ENCODE measurements at regions not wholly inside any gene's neighbourhood (a gene's known extent, or its start where the extent isn't known, plus 50 kb on each side); places are given as distances from the start of the nearest gene placed in this dataset.

- H3K36me3 Mint-ChIP-seq (ENCODE audit: low read depth) = no peaks in the 10 kb centered on the region
- no peaks in the 10 kb centered on the region for H3K9me3 Mint-ChIP-seq
- no peak overlapping the region for H3K4me3 Mint-ChIP-seq
- no peak for DNase-seq
- H3K4me1 Mint-ChIP-seq = no peaks in the 10 kb centered on the region
- H3K27ac Mint-ChIP-seq = no peak overlapping the region
- H3K27me3 Mint-ChIP-seq = no peaks in the 10 kb centered on the region
- CTCF ChIA-PET = no interaction called here
- POLR2A ChIA-PET = no interaction called here
These were observed 306.7 kb downstream of the PIK3C3 start for GRCh38 chr18:42261731-42262130.

GRCh38 chr18:42264497-42264896 is 309.5 kb downstream of the PIK3C3 start:
- POLR2A ChIA-PET = no interaction called here
- no peak overlapping the region for H3K4me3 Mint-ChIP-seq
- H3K27ac Mint-ChIP-seq = no peak overlapping the region
- no peaks in the 10 kb centered on the region for H3K36me3 Mint-ChIP-seq (ENCODE audit: low read depth)
- no peaks in the 10 kb centered on the region for H3K4me1 Mint-ChIP-seq
- H3K27me3 Mint-ChIP-seq = no peaks in the 10 kb centered on the region
- DNase-seq = no peak
- no peaks in the 10 kb centered on the region for H3K9me3 Mint-ChIP-seq
- CTCF ChIA-PET = no interaction called here

- Mint-ChIP-seq H3K4me1 (no peaks in the 10 kb centered on the region), H3K4me3 (no peak overlapping the region), H3K9me3 (no peaks in the 10 kb centered on the region), H3K27ac (no peak overlapping the region), H3K36me3 (ENCODE audit: low read depth) (no peaks in the 10 kb centered on the region), H3K27me3 (no peaks in the 10 kb centered on the region)
- no peak for DNase-seq
- CTCF ChIA-PET = no interaction called here
- POLR2A ChIA-PET = no interaction called here
These were observed 313.2 kb downstream of the PIK3C3 start for GRCh38 chr18:42268186-42268725.

GRCh38 chr18:42268798-42269197 is 313.8 kb downstream of the PIK3C3 start:
- no peaks in the 10 kb centered on the region for H3K36me3 Mint-ChIP-seq (ENCODE audit: low read depth)
- no peak for DNase-seq
- no peaks in the 10 kb centered on the region for H3K9me3 Mint-ChIP-seq
- POLR2A ChIA-PET = no interaction called here
- no peak overlapping the region for H3K27ac Mint-ChIP-seq
- CTCF ChIA-PET = no interaction called here
- no peaks in the 10 kb centered on the region for H3K4me1 Mint-ChIP-seq
- no peak overlapping the region for H3K4me3 Mint-ChIP-seq
- no peaks in the 10 kb centered on the region for H3K27me3 Mint-ChIP-seq

- Mint-ChIP-seq H3K9me3 (no peaks in the 10 kb centered on the region), H3K36me3 (ENCODE audit: low read depth) (no peaks in the 10 kb centered on the region), H3K4me3 (no peak overlapping the region), H3K27me3 (no peaks in the 10 kb centered on the region), H3K4me1 (peaks cover 2% of the 10 kb centered on the region), H3K27ac (no peak overlapping the region)
- DNase-seq = no peak
- ChIA-PET POLR2A (no interaction called here), CTCF (interaction anchor here (1.0 to 1.3 kb wide), 2 partner anchors 158 to 218 kb away, joined by 3 to 7 read pairs; no protein-coding TSS in a partner anchor)
These were observed 316.8 kb downstream of the PIK3C3 start for GRCh38 chr18:42271647-42272414.

- ChIA-PET POLR2A (no interaction called here), CTCF (interaction anchor here (1.1 kb wide), 1 partner anchor 160 kb away, joined by 4 read pairs; no protein-coding TSS in a partner anchor)
- H3K27me3 Mint-ChIP-seq = no peaks in the 10 kb centered on the region
- no peaks in the 10 kb centered on the region for H3K36me3 Mint-ChIP-seq (ENCODE audit: low read depth)
- no peaks in the 10 kb centered on the region for H3K9me3 Mint-ChIP-seq
- no peak overlapping the region for H3K27ac Mint-ChIP-seq
- DNase-seq = no peak
- peaks cover 2% of the 10 kb centered on the region for H3K4me1 Mint-ChIP-seq
- no peak overlapping the region for H3K4me3 Mint-ChIP-seq
These were observed 319.6 kb downstream of the PIK3C3 start for GRCh38 chr18:42274488-42275137.

GRCh38 chr18:42275138-42275535 is 320.1 kb downstream of the PIK3C3 start:
- no peaks in the 10 kb centered on the region for H3K9me3 Mint-ChIP-seq
- H3K4me3 Mint-ChIP-seq = no peak overlapping the region
- no peaks in the 10 kb centered on the region for H3K27me3 Mint-ChIP-seq
- no peak for DNase-seq
- POLR2A ChIA-PET = no interaction called here
- H3K27ac Mint-ChIP-seq = no peak overlapping the region
- no peaks in the 10 kb centered on the region for H3K36me3 Mint-ChIP-seq (ENCODE audit: low read depth)
- CTCF ChIA-PET = interaction anchor here (1.1 kb wide), 1 partner anchor 161 kb away, joined by 4 read pairs; no protein-coding TSS in a partner anchor
- H3K4me1 Mint-ChIP-seq = peaks cover 2% of the 10 kb centered on the region

GRCh38 chr18:42275949-42276730 is 321.1 kb downstream of the PIK3C3 start:
- Mint-ChIP-seq H3K9me3 (no peaks in the 10 kb centered on the region), H3K36me3 (ENCODE audit: low read depth) (no peaks in the 10 kb centered on the region), H3K4me1 (peaks cover 2% of the 10 kb centered on the region), H3K27me3 (no peaks in the 10 kb centered on the region), H3K27ac (no peak overlapping the region), H3K4me3 (no peak overlapping the region)
- DNase-seq = no peak
- ChIA-PET POLR2A (no interaction called here), CTCF (no interaction called here)

- DNase-seq = no peak
- Mint-ChIP-seq H3K9me3 (no peaks in the 10 kb centered on the region), H3K4me3 (no peak overlapping the region), H3K27ac (no peak overlapping the region), H3K4me1 (peaks cover 1% of the 10 kb centered on the region), H3K36me3 (ENCODE audit: low read depth) (no peaks in the 10 kb centered on the region), H3K27me3 (no peaks in the 10 kb centered on the region)
- POLR2A ChIA-PET = no interaction called here
- CTCF ChIA-PET = no interaction called here
These were observed 326.1 kb downstream of the PIK3C3 start for GRCh38 chr18:42281124-42281523.

GRCh38 chr18:42281851-42282250 is 326.8 kb downstream of the PIK3C3 start:
- no peak overlapping the region for H3K4me3 Mint-ChIP-seq
- CTCF ChIA-PET = no interaction called here
- no peaks in the 10 kb centered on the region for H3K27me3 Mint-ChIP-seq
- POLR2A ChIA-PET = no interaction called here
- H3K9me3 Mint-ChIP-seq = no peaks in the 10 kb centered on the region
- H3K4me1 Mint-ChIP-seq = no peaks in the 10 kb centered on the region
- no peaks in the 10 kb centered on the region for H3K36me3 Mint-ChIP-seq (ENCODE audit: low read depth)
- no peak for DNase-seq
- H3K27ac Mint-ChIP-seq = no peak overlapping the region

GRCh38 chr18:42287047-42287446 is 332.0 kb downstream of the PIK3C3 start:
- no peaks in the 10 kb centered on the region for H3K4me1 Mint-ChIP-seq
- H3K27me3 Mint-ChIP-seq = no peaks in the 10 kb centered on the region
- H3K27ac Mint-ChIP-seq = no peak overlapping the region
- no peak overlapping the region for H3K4me3 Mint-ChIP-seq
- ChIA-PET CTCF (no interaction called here), POLR2A (no interaction called here)
- no peak for DNase-seq
- H3K36me3 Mint-ChIP-seq (ENCODE audit: low read depth) = no peaks in the 10 kb centered on the region
- H3K9me3 Mint-ChIP-seq = no peaks in the 10 kb centered on the region

GRCh38 chr18:42288129-42288528 is 333.1 kb downstream of the PIK3C3 start:
- CTCF ChIA-PET = no interaction called here

GRCh38 chr18:42289526-42289925 is 334.5 kb downstream of the PIK3C3 start:
- Mint-ChIP-seq H3K4me1 (no peaks in the 10 kb centered on the region), H3K27ac (no peak overlapping the region), H3K9me3 (no peaks in the 10 kb centered on the region), H3K27me3 (no peaks in the 10 kb centered on the region), H3K4me3 (no peak overlapping the region), H3K36me3 (ENCODE audit: low read depth) (no peaks in the 10 kb centered on the region)
- ChIA-PET CTCF (no interaction called here), POLR2A (no interaction called here)
- DNase-seq = no peak

More at GRCh38 chr18:42288129-42288528, 333.1 kb downstream of the PIK3C3 start:
- no peaks in the 10 kb centered on the region for H3K36me3 Mint-ChIP-seq (ENCODE audit: low read depth)
- no peak overlapping the region for H3K27ac Mint-ChIP-seq
- POLR2A ChIA-PET = no interaction called here
- no peaks in the 10 kb centered on the region for H3K4me1 Mint-ChIP-seq
- no peaks in the 10 kb centered on the region for H3K27me3 Mint-ChIP-seq
- H3K4me3 Mint-ChIP-seq = no peak overlapping the region
- DNase-seq = no peak
- H3K9me3 Mint-ChIP-seq = no peaks in the 10 kb centered on the region
